EL (cell line): ENCODE measurements at regions not wholly inside any gene's neighbourhood (a gene's known extent, or its start where the extent isn't known, plus 50 kb on each side); places are given as distances from the start of the nearest gene placed in this dataset.

Source experiments
- DNase-seq: peaks from one replicate; pipeline ENCODE4 v3.0.0-alpha.2; 2016

DNA sequence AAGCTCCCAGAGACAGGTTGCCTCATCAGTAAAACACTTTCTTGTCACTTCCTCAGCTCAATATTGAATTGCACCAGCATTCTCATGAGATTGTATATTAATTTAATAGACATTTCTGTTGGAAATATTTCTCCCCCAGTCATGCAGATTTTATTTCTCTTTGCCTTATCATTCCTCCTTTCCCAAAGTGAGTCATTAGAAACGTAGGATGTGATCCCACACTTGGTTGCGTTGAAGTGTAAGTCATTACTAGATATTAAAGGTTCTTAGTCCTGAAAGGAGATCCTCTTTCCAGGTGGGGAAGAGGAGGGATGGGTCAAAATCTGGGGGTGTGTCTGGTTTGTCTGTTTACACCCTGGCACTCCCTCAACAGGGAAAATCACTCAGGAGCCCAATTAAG, 438.2 kb downstream of the SLC4A3 start:
- DNase-seq: no peak

DNA sequence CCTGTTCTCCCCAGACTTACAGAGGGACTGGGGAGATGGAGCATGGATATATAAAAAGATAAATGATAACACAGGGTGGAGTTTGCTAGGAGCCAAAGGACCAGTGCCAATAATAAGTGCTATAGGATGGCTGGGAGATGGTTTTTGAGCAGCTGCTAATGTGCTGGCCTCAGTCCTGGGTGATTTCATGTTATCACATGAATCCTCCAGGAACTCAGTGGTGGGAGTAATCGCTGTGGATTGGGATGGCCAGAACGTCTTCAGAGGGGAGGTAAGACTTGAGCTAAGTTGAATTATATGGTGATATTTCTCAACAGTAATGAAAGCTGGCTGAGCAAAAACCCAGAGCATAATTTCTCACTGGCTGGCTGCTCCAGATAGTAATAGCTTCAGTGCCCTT, 441.4 kb downstream of the SLC4A3 start:
- no peak for DNase-seq

DNA sequence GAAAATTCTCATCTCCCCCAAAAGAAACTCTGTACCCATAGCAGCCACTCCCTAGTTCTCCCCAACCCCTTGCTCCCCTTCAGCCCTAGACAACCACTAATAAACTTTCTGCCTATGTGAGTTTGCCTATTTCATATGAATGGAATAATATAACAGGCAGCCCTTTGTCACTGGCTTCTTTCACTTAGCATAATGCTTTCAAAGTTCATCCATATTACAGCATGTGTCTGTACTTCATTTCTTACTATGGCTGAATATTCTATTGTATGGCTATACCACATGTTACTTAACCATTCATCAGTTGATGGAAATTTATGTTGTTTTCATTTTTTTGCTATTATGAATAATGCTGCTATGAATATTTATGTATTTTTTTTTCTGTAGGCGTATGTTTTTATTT, 442.9 kb downstream of the SLC4A3 start:
- DNase-seq: no peak

DNA sequence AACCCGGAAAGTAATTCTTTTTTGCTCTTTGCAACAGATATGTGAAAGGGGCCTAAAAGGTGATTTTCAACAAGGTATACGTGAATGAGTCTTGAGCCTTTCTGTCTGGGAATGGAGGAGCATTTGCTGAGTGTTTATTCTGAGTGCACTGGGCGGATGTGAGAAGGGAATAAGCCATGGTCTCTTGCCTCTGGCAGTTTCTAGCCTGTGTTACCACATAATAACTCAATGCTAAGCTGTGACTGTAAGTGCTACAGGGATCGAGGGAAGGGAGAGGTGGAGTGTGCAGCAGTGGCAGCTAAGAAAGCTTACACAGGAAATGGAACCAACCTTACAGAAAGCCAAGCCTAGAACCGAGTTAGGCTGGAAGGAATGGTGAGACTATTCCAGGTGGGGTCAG, 444.3 kb downstream of the SLC4A3 start:
- no peak for DNase-seq

DNA sequence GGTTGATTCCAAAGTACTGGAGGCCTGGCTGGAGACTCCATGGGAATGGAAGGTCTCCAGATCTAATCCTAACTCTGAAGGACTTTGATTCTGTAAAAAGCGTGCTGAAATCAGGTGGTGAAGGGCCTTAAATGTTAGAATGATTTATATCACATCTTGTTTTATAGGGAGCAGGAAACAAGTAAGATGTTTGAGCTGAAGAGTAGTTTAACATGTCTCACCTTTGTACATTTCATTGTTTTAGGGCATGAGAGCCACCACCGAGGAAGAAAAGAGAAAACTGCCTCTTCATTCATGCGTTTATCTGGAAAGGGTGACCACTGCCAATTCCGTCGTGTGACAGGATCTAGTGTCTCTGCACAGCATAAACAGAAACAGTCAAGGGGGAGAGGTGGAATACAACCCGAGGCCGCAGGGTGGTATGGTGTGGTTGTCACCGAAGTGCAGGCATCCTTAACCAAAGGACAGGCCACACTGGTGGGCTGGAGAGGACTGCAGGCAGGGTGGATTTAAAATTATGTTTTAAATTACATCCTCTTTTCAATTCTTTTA, 445.3 kb downstream of the SLC4A3 start:
- DNase-seq: no peak

DNA sequence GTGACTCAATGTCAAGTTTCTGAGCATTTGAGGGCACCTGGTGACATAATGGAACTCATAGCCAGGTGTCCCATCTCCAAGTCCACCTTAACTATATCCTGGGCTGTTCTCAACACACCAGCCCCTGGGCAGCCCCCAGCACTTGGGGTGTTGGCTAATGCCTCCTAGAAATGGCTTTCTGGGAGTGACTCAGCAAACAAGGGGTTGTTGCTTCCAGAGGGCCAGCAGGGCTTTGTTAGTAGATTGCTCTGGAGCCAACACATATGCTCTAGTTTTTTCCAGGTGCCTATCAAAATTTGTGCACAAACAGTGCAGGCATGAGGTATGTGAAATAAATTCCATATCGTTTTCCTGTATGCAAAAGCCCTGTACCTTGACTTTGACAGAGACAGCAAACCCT, 448.4 kb downstream of the SLC4A3 start:
- DNase-seq: no peak

DNA sequence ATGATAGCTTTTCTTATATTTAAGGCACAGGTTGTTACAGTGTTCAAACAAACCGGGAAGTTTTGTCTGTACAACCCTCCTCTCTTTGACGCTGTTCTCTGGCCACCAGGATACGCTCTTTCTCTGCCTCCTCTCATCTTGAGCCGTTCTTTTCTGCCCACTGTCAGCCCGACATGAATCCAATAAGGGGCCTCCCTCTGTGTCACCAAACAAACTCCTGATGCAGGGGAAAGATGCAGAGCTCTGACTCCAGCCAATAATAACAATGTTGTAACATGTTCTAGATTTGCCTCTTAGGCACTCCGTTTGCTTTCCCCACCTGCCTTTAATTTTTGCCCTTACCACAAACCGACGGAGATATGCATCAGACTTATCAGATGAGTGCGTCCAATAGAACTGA, 449.3 kb downstream of the SLC4A3 start:
- DNase-seq: peak; percentile 79

DNA sequence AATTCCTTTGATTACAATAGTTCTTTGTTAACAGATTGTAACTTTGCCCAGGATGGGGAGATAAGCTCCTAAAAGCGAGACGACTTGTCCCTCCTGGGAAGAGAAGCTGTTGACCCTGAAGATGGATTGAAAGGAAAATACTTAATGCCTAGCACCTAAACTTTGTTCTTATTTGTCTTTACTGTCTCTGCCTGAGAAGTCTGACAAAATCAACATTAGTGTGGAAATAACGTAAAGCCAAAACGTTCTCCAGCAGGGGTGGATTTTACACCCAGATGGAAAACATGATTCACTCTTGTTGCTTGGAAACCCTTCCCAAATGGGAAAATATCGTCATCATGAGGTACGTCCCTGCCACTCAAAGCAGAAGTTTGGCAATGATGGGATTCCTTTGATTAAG, 450.1 kb downstream of the SLC4A3 start:
- peak; percentile 51 for DNase-seq

DNA sequence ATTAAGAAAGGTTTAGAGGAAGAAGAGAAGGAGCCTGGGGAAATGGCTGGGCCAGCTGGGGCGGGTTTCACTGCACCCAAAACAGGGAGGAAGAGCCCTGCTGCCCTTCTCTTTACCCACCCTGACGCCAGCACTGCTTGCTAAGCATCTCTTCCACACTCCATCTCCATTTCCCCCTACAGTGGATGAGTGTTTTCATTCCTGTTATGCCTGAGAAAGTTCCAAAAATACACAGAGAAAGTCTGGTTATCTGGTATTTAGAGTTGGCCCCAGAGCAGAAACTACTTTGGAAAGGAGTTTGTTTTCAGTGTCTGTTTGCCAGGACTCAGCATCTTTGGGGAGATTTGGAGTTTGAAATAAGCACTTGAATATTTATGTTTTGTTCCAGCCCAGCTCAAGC, 451.0 kb downstream of the SLC4A3 start:
- DNase-seq: no peak

DNA sequence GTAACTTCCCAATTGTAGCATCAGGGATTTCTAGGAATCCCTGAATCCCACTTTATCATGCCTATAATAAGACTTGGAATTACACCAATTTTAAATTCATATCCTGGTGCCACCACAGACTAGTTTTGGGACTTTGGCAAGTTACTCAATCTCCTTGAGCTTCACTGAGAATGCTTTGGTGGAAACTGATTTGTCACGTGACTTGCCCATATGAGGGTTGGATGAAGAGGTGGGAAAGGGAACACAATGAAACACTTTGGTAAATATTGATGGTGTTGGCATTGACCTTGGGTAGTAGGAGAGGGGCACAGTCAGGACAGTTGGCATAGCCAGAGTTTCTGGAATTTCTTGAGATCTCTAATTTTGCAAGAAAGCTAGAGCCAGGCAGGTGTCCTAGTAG, 452.2 kb downstream of the SLC4A3 start:
- no peak for DNase-seq

DNA sequence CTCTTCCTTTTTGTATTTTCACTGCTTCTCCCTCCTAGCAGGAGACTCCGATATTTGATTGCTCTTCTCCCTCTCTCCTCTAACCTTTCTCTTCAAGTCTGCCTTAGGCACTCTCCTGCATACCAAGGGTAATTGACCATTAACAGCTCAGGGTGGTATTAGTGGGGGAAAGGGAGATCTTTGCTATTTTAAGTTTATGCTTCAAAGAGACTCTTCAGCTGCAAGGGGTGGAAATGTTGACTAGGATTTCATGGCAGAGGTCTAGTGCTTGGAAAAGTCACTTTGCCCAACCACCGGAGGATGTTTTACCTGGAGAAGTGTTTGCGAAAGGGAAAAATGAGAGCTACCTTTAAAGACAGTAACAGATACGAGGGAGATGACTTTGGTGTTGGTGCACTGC, 453.7 kb downstream of the SLC4A3 start:
- DNase-seq: no peak

DNA sequence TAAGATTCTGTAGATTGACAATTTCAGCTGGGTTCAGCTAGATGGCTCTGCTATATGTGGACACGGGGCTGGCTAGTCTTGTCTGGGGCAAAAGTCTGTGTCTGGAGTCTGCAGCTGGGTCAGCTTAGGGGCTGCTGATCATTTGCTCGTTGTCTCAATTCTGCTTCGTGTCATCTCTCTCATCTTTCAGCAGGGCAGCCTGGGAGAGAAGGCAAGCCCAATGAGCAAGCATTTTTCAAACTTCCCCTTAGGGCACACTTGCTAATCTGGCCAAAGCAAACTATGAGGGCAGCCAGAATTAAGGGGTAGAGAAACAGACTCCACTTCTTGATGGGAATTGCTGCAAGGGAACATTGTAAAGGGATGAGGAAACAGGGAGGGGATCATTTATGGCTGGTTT, 462.6 kb downstream of the SLC4A3 start:
- peak; percentile 75 for DNase-seq

DNA sequence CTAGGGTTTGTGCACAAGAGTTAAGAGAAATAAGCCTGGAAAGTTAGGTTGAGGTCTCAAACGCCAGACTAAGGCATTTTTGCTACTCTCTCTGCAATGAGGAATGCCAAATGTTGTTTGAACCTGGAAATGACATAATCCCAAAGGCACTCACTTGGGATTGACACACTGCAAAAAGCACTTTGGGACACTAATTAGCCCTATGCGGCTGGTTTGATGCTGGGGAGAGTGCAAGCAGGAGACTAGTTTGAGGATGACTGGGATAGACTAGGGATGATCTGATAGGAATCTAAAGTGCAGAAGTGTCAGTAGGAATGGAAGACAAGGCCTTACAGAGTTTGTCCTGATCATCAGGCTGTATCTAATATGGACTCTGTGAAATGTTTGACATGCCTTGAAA, 469.0 kb downstream of the SLC4A3 start:
- peak; percentile 84 for DNase-seq

DNA sequence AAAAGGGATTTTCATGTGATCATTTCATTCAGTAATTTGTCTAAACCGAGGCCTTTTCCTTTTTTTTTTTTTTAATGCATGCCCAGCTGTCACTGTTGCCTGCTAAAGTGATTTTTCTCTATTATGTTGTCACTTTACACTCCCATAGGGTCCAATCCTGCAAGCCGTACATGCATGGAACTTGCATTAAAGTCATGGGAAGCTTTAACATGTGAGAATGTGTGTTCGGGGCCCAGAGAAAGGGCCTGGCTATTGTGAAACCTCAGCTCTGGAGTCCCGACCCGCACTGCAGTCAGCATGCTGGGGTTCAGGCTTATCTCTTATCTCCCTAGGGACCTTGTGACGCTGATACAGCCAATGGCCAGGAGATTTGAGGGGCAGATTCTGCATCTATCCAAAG, 474.6 kb downstream of the SLC4A3 start:
- no peak for DNase-seq

DNA sequence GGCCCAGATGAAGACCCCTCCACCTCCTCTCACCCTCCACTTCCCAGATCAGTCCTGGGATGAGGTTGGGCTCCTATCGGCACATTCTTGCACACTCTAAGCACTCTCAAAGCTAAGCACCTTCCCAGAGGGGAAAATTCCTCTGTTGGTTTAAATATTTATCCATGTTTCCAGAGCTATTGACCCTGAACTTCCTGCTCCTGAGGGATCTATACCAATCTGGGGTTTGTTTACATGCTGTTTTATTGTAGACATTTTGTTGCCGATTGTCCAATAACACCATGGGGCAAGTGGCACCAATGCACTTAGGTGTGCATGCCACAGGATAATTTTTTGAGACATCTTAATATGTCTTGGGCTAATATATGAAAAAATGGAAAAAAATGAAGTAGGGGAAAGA, 476.2 kb downstream of the SLC4A3 start:
- DNase-seq: no peak

DNA sequence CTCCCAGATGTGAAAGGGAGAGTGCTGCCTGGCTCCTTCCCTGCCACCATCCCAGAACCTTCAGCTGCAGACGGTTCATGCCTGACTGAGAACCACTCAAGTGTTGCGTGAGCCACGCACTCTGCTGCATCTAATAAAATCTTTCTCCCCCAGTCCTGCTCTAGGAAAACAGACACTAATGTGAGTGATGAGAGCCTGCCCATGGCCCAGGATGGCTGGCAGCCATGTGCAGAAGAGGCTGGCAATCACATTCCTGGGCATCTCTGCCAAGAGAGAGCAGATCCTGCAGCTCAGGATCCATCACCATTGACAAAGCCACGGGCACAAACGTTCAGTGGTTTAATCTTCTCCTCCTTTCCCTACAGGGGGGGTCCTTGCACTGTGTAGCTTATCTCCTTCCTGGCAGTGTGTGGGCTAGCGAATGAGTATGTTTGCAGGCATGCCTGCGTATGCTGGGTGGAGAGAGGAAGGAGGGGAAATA, 477.5 kb downstream of the SLC4A3 start:
- peak; percentile 87 for DNase-seq

DNA sequence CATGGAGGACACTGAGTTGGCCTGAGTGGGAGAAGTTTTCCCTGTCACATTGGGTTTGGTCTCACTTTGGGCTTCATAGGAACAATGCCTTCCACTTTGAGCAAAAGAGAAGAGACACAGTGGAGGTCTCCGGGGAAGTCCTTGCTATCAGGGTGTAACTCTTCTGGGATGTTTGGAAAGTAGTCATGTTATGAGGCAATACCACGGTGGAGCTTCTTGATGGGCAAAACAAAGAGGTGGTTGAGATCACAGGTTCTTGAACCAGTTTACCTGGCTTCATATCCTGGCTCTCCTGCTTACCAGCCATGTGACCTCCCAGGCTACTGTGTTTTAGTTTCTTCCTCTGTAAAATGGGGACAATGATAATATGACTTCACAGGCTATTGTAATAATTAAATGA, 478.6 kb downstream of the SLC4A3 start:
- DNase-seq: no peak

DNA sequence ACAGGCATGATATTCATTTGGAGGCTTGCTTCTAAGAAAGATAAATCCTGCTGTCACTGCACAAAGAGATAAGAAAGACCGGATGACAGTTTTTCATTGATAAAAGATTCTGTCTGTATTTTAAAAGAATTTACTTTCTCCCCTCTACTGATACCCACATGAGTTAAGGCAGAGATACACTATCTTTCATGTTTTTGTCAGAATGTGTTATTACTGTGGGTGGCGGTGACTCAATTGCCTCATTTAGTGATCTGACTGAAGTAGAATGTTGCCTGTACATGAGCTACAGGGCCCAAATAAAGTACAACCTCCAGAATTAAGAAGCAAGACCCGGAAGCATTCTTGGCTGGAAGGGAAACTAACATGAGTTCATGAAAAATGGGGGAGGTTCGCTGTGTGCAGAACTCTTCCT, 480.0 kb downstream of the SLC4A3 start:
- DNase-seq: no peak

DNA sequence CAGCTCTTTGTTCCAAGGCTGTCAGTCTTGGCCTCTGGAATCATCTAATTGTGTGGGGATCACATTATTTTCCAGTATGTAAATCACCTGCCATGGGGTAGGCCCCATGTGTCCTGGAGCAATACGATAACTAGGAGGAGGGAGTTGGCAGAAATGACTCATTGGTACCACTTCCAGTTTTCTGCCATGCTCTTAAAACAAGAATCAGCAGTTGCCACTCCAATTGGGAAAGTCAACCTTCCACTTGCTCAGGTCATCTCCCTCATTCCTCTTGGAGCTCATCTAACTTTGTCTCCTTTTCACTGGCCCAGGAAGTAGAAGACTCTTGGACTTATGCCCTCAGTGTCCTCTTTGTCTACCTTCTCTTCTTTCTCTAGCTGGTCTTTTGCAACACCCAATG, 487.0 kb downstream of the SLC4A3 start:
- DNase-seq: no peak

DNA sequence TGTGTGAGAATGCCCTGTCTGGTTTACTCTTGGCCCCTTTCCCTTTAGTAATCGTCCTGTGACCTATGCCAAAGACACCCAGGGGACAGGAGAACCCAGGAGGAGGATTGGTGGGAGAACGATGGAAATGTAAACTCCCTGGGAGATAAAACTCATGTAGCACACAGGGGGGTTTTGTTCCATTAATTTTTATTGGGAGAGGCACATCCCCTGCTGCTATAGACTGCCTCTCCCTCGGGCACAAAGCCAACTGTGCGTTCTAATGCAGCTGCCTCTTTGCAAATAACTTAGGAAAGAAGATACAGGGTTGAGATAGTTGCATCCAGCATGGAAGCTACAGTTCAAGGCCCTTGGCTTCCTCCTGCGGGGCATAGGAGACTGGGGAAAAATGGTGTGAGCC, 489.6 kb downstream of the SLC4A3 start:
- DNase-seq: no peak

DNA sequence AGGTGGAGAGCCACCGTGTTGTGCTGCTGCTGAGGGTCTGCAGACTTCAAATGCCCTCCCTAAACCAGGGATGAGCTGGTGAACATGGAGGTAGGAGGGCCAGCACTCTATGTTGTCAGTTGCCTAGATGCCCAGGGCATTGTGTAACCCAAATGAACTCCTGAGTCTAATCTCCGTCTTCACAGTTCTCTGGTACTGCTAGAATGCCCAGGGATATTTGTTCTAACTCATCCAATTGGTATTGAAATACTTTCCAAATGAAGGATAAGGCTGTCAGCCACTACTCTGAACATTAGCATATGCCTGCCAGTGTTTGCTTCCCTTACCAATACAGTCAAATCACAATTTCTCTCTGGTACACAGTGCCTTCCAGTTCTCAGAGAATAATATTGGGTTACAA, 492.6 kb downstream of the SLC4A3 start:
- DNase-seq: no peak

DNA sequence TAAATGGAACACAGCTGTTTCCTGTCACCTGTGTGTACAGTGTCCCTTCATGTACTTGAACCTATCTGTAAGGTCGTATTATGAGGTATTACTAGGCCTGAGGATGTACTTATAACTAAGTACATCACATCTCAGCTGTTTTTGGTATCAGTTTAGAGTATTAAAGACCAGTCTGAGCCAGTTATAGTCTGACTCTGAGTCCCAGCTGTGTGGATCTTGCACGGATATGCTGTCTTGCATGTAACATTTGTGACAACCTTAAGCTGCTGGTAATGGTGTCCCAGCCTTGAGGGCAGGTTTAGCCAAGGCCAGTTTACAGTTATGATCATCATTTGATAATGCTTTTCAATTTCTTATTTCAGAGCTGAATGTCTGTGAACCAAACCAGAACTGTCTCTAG, 496.3 kb downstream of the SLC4A3 start:
- DNase-seq: no peak

DNA sequence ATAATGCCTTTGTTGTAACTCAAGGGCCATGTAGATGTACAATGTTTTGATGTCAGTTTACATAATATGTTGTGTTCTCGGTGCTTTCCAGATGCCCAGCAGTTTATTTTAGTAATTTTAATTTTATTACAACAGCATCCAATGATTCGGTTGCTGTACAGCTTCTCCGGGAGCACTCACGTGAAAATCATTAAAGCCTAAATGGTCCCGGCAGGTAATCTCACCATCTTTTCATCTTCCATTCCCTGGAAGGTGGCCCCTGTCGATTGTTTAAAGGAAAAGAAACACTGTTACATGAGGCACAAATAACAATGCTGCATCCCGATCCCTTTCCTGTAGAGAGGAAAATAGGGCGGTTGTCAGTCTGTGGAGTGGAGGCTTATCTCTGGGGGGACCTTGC, 498.1 kb downstream of the SLC4A3 start:
- no peak for DNase-seq

DNA sequence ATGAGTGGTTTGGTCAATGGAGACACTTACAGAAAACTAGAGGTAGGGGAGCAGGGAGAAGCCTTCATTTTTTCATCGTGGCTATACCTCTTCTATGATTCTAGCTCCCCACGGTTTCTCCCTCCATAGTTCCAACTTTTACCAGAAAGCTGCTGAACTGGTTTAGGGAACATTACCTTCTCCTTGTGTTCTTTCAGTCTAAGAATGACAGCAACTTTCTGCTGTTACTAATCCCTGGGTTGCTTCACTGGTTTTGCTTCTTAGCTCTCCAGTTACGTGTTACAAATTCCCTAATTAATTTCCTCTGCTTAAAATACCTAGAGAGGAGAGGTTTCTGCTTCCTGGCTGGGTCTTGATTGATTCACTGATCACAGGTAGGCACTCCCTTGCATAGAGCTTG, 499.9 kb downstream of the SLC4A3 start:
- no peak for DNase-seq

DNA sequence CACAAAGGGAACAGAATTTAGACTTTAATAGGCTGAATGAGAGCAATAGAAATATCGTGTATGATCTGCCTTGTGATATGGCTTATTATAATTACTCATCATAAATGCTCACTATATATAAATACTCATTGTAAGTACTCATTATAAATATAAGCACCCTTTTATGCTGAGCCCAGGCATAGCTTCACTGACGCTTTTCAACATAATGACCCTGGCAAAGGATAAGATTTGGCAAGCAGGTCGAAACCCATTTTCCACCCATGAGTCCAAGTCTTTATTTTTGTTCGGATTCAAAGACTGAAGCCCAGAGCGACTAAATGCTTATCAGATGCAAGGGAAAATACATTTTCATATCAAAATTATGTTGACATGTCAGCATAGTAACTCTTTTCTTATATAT, 500.4 kb downstream of the SLC4A3 start:
- no peak for DNase-seq

DNA sequence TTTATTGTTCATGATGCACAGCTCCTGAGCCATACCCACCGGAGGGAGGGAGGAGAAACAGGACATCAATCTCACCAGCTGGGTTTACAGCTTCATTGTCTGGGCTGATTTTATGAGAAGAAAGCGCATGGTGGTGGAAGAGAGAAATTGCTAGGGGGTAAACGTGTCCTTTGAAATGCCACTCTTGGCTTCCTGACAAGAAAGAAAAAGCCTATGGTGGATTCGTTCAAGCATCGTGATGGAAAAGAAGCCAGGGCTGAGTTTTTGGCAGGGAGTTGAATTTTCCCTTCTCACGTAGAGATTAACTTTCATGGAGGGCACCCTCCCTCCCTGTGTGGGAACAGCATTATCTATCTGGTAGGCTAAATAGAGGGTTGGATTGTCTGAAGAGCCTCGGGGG, 502.0 kb downstream of the SLC4A3 start:
- no peak for DNase-seq
